ENCODE measurements at regions not wholly inside any gene's neighbourhood (a gene's known extent, or its start where the extent isn't known, plus 50 kb on each side); places are given as distances from the start of the nearest gene placed in this dataset.

- H3K36me3 ChIP-seq (ENCODE audit: control insufficient read depth in 4 of 4, insufficient read depth in 4 of 4, low read length in 4 of 4): no peaks in the 10 kb centered on the region
- DNase-seq: peak in 2 of 3 donors; percentile 9 to 38
- no peak overlapping the region for H3K9ac ChIP-seq (ENCODE audit: insufficient read depth in 1 of 2, low read length in 2 of 2)
- no peak overlapping the region for H3K27ac ChIP-seq (ENCODE audit: low read depth in 1 of 2, low read length in 1 of 2)
- no peaks in the 10 kb centered on the region for H3K4me1 ChIP-seq (ENCODE audit: control insufficient read depth in 5 of 5, insufficient read depth in 5 of 5, low read length in 5 of 5)
- H3K4me3 ChIP-seq: no peak overlapping the region
- H3K9me3 ChIP-seq (ENCODE audit: control insufficient read depth in 4 of 4, insufficient read depth in 3 of 4, low read length in 3 of 4): peaks cover 0 to 10% (median 9%) of the 10 kb centered on the region in 4 donors
- 5 to 7% methylated on average over 4 of the region's 4 CpGs for WGBS, 2 donors
- TF ChIP-seq CTCF (IDR thresholded peaks at IDR 0.05; ENCODE audit: control extremely low read depth, extremely low read depth): no peak
- no peaks in the 10 kb centered on the region for H3K27me3 ChIP-seq (ENCODE audit: control insufficient read depth in 3 of 3, insufficient read depth in 3 of 3, low read length in 2 of 3)
- no peak for ATAC-seq (ENCODE audit: insufficient read depth, low FRiP score)
Measured at GRCh38 chr9:82234160-82234943, 245.8 kb downstream of the SPATA31D1 start.

DNA sequence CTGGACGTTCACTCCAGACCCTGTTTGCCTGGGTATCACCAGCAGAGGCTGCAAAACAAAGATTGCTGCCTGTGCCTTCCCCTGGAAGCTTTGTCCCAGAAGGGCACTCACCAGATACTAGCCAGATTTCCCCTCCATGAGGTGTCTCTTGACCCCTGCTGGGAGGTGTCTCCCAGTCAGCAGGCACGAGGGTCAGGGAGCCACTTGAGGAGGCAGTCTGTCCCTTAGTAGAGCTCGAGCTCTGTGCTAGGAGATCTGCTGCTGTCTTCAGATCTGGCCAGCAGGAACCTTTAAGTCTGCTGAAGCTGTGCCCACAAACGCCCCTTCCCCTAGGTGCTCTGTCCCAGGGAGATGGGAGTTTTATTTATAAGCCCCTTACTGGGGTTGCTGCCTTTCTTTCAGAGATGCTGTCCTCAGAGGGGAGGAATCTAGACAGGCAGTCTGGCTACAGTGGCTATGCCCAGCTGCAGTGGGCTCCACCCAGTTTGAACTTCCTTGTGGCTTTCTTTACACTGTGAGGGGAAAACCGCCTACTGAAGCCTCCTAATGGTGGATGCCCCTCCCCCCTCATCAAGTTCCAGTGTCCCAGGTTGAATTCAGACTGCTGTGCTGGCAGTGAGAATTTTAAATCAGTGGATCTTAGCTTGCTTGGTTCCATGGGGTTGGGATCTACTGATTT is 253.9 kb downstream of the SPATA31D1 start:
- Histone ChIP-seq H3K9ac (ENCODE audit: insufficient read depth in 1 of 2, low read length in 2 of 2) (no peak overlapping the region), H3K4me1 (ENCODE audit: control insufficient read depth in 5 of 5, insufficient read depth in 5 of 5, low read length in 5 of 5) (no peaks in the 10 kb centered on the region), H3K27ac (ENCODE audit: low read depth in 1 of 2, low read length in 1 of 2) (no peak overlapping the region), H3K36me3 (ENCODE audit: control insufficient read depth in 4 of 4, insufficient read depth in 4 of 4, low read length in 4 of 4) (no peaks in the 10 kb centered on the region), H3K9me3 (ENCODE audit: control insufficient read depth in 4 of 4, insufficient read depth in 3 of 4, low read length in 3 of 4) (peaks cover 0 to 7% (median 2%) of the 10 kb centered on the region in 4 donors), H3K27me3 (ENCODE audit: control insufficient read depth in 3 of 3, insufficient read depth in 3 of 3, low read length in 2 of 3) (no peaks in the 10 kb centered on the region), H3K4me3 (no peak overlapping the region)
- 75 to 77% methylated on average over 5 of the region's 5 CpGs for WGBS, 2 donors
- TF ChIP-seq CTCF (IDR thresholded peaks at IDR 0.05; ENCODE audit: control extremely low read depth, extremely low read depth): no peak
- ATAC-seq (ENCODE audit: insufficient read depth, low FRiP score) (no peak), DNase-seq (no peak)

GRCh38 chr9:82247318-82247717 is 258.7 kb downstream of the SPATA31D1 start:
- Histone ChIP-seq H3K9ac (ENCODE audit: insufficient read depth in 1 of 2, low read length in 2 of 2) (no peak overlapping the region), H3K9me3 (ENCODE audit: control insufficient read depth in 4 of 4, insufficient read depth in 3 of 4, low read length in 3 of 4) (no peaks in the 10 kb centered on the region), H3K4me3 (no peak overlapping the region), H3K36me3 (ENCODE audit: control insufficient read depth in 4 of 4, insufficient read depth in 4 of 4, low read length in 4 of 4) (no peaks in the 10 kb centered on the region), H3K27ac (ENCODE audit: low read depth in 1 of 2, low read length in 1 of 2) (no peak overlapping the region), H3K4me1 (ENCODE audit: control insufficient read depth in 5 of 5, insufficient read depth in 5 of 5, low read length in 5 of 5) (no peaks in the 10 kb centered on the region), H3K27me3 (ENCODE audit: control insufficient read depth in 3 of 3, insufficient read depth in 3 of 3, low read length in 2 of 3) (no peaks in the 10 kb centered on the region)
- no peak for TF ChIP-seq CTCF (IDR thresholded peaks at IDR 0.05; ENCODE audit: control extremely low read depth, extremely low read depth)
- ATAC-seq (ENCODE audit: insufficient read depth, low FRiP score) (no peak), DNase-seq (peak in 1 of 3 donors; percentile 17)
- 44 to 66% methylated on average over 1 of the region's 1 CpG for WGBS, 2 donors

Data from lung (tissue), 11 donors.